ENCODE measurements at regions not wholly inside any gene's neighbourhood (a gene's known extent, or its start where the extent isn't known, plus 50 kb on each side); places are given as distances from the start of the nearest gene placed in this dataset.
"Not testable (repeated sequence)": the region's sequence is repeated elsewhere in the genome, so short reads cannot be mapped to it uniquely, and the experiment has no call there.

DNA sequence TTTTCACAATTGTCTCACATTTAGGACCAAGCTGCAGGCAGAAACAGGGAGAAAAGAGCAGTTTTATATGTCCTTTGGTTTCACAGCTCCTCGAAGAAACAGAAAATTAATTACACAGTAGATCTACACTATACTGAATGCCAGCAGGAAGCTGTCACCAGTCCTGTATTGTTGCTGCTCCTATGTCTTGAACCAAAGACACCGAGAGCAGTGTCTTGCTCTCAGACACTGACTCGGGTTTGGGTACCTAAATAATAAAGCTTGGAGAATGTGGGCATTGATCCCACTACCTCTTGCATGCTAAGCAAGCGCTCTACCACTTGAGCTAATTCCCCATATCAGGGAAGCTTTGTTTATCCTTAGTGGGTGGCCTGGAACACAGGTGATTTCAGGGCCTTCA, 168.4 kb upstream of the ZNF322 start:
- H3K36me3 ChIP-seq (ENCODE audit: control insufficient read depth, insufficient read depth, low read length); H4K91ac ChIP-seq (ENCODE audit: insufficient read depth, low read depth, low read length); H4K8ac ChIP-seq (ENCODE audit: low read depth in 2 of 2, low read length in 2 of 2); H3K9ac ChIP-seq (ENCODE audit: low read depth, low read length); H2BK20ac ChIP-seq (ENCODE audit: low read depth, low read length); H3K23ac ChIP-seq (ENCODE audit: low read depth, low read length); H2AK9ac ChIP-seq (replicated peaks; ENCODE audit: low read depth, low read length, poor library complexity); CTCF ChIA-PET; POLR2A ChIA-PET (ENCODE audit: unreplicated experiment); H3K9me3 ChIP-seq (ENCODE audit: control insufficient read depth, insufficient read depth, low read length); H3K4me3 ChIP-seq (ENCODE audit: insufficient read depth, low read depth, low read length); H3K79me1 ChIP-seq (ENCODE audit: low read depth in 1 of 2, low read length in 2 of 2); H3K9me1 ChIP-seq (ENCODE audit: insufficient read depth, low read length); H3K56ac ChIP-seq (ENCODE audit: extremely low read depth, insufficient read depth, low read length); H3K4ac ChIP-seq (ENCODE audit: low read depth, low read length); H3K18ac ChIP-seq (ENCODE audit: low read depth, low read length); H4K20me1 ChIP-seq (ENCODE audit: insufficient read depth, low read length); H2AK5ac ChIP-seq (ENCODE audit: low read depth, low read length); DNase-seq; H3K4me1 ChIP-seq (ENCODE audit: control insufficient read depth, insufficient read depth, low read length); intact Hi-C loops (cut with micrococcal nuclease); dilution Hi-C loops (cut with HindIII; ENCODE audit: low sequenced_read_pairs, unreplicated experiment); H4K5ac ChIP-seq (ENCODE audit: low read depth, low read length); BruUV-seq (replicated peaks); H3K27ac ChIP-seq (ENCODE audit: insufficient read depth, low read length); H3K27me3 ChIP-seq (ENCODE audit: control insufficient read depth, insufficient read depth, low read length); H3K4me2 ChIP-seq (ENCODE audit: low read depth, low read length); in situ Hi-C loops (cut with MboI; ENCODE audit: low sequenced_read_pairs); H3K14ac ChIP-seq (replicated peaks; ENCODE audit: low read depth, low read length); H2BK5ac ChIP-seq (ENCODE audit: low read depth, low read length, poor library complexity, severe bottlenecking); H2AFZ ChIP-seq (replicated peaks; ENCODE audit: low read length, poor library complexity); H2BK15ac ChIP-seq (ENCODE audit: low read depth, low read length); H2BK120ac ChIP-seq (ENCODE audit: low read depth, low read length); ATAC-seq (ENCODE audit: low read depth): not testable (repeated sequence)
- whole genome bisulfite sequencing, 2 experiments (ENCODE audit: extremely low coverage in 2 of 2, insufficient read length in 1 of 2): no CpG with 5 or more reads among the region's 4 CpGs

DNA sequence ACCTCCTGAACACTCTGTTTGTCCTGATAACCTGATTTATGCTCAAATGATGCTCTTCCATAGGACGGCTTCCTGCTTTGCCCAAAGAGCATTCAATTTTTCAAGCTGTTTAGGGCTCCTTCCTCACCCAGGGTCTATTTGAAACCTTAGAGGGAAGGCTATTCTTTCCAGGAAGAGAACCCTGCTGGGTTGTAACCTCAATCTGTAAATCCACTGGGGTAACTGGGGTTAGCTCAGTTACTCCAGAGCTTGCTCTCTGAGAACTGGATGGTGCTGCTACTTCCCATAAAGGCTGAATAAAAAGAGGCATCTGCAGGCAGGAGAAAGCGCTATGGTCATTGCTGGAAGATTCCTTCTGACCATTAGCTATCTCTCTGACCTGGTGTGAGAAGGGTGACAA, 169.9 kb upstream of the ZNF322 start:
- in situ Hi-C loops (cut with MboI; ENCODE audit: low sequenced_read_pairs); POLR2A ChIA-PET (ENCODE audit: unreplicated experiment); CTCF ChIA-PET: not testable (repeated sequence)

More for the DNA sequence above, 169.9 kb upstream of the ZNF322 start:
- H3K56ac ChIP-seq (ENCODE audit: extremely low read depth, insufficient read depth, low read length); H4K91ac ChIP-seq (ENCODE audit: insufficient read depth, low read depth, low read length); H3K18ac ChIP-seq (ENCODE audit: low read depth, low read length); H3K23ac ChIP-seq (ENCODE audit: low read depth, low read length); H3K4me2 ChIP-seq (ENCODE audit: low read depth, low read length); intact Hi-C loops (cut with micrococcal nuclease); H3K9me1 ChIP-seq (ENCODE audit: insufficient read depth, low read length); H3K9me3 ChIP-seq (ENCODE audit: control insufficient read depth, insufficient read depth, low read length); H2AK5ac ChIP-seq (ENCODE audit: low read depth, low read length); H3K4me1 ChIP-seq (ENCODE audit: control insufficient read depth, insufficient read depth, low read length); H2BK15ac ChIP-seq (ENCODE audit: low read depth, low read length); dilution Hi-C loops (cut with HindIII; ENCODE audit: low sequenced_read_pairs, unreplicated experiment); H3K14ac ChIP-seq (replicated peaks; ENCODE audit: low read depth, low read length); H4K8ac ChIP-seq (ENCODE audit: low read depth in 2 of 2, low read length in 2 of 2); H4K5ac ChIP-seq (ENCODE audit: low read depth, low read length); H3K79me1 ChIP-seq (ENCODE audit: low read depth in 1 of 2, low read length in 2 of 2); H2AK9ac ChIP-seq (replicated peaks; ENCODE audit: low read depth, low read length, poor library complexity); H3K9ac ChIP-seq (ENCODE audit: low read depth, low read length); H3K27me3 ChIP-seq (ENCODE audit: control insufficient read depth, insufficient read depth, low read length); ATAC-seq (ENCODE audit: low read depth); H3K4me3 ChIP-seq (ENCODE audit: insufficient read depth, low read depth, low read length); H2BK120ac ChIP-seq (ENCODE audit: low read depth, low read length); DNase-seq; H3K27ac ChIP-seq (ENCODE audit: insufficient read depth, low read length); H2BK5ac ChIP-seq (ENCODE audit: low read depth, low read length, poor library complexity, severe bottlenecking); H3K36me3 ChIP-seq (ENCODE audit: control insufficient read depth, insufficient read depth, low read length); BruUV-seq (replicated peaks); H2BK20ac ChIP-seq (ENCODE audit: low read depth, low read length); H2AFZ ChIP-seq (replicated peaks; ENCODE audit: low read length, poor library complexity); H4K20me1 ChIP-seq (ENCODE audit: insufficient read depth, low read length); H3K4ac ChIP-seq (ENCODE audit: low read depth, low read length): not testable (repeated sequence)
- no CpG with 5 or more reads among the region's 2 CpGs for WGBS, 2 experiments (ENCODE audit: extremely low coverage in 2 of 2, insufficient read length in 1 of 2)

Measured in IMR-90 (cell line).